Heart left ventricle (tissue), 16 donors: ENCODE measurements at regions not wholly inside any gene's neighbourhood (a gene's known extent, or its start where the extent isn't known, plus 50 kb on each side); places are given as distances from the start of the nearest gene placed in this dataset.

Experiments
- ATAC-seq, 4 donors: fragments of 200-7000 bp; cut with Tn5 transposase; one replicate each; pipeline ENCODE4 v1.9.1; 2020 to 2022; ENCODE audit warnings: moderate library complexity in 4 of 4, mild to moderate bottlenecking in 3 of 4, moderate number of reproducible peaks in 1 of 4
- DNase-seq, 5 donors: peaks; one replicate each; pipeline ENCODE4 v3.0.0-alpha.2; 2020
- H3K27ac ChIP-seq, 12 donors: fragments of 200-600 bp; sonication (generic) in 4 of 12; one replicate each; pipeline versions ENCODE4 v1.5.0 to v1.8.0; 2016 to 2022; ENCODE audit warnings: mild to moderate bottlenecking in 2 of 12
- H3K27me3 ChIP-seq, 9 donors: fragments of 200-600 bp; sonication (generic) in 2 of 9; one replicate each; pipeline versions ENCODE4 v1.5.1 to v1.8.0; 2016 to 2022; ENCODE audit warnings: mild to moderate bottlenecking in 3 of 9
- H3K36me3 ChIP-seq, 9 donors: fragments of 200-600 bp; sonication (generic) in 2 of 9; one replicate each; pipeline versions ENCODE4 v1.5.0 to v1.8.0; 2018 to 2022; ENCODE audit warnings: mild to moderate bottlenecking in 2 of 9
- H3K4me1 ChIP-seq, 12 donors: fragments of 200-600 bp; sonication (generic) in 4 of 12; one replicate each; pipeline versions ENCODE4 v1.5.0 to v1.8.0; 2016 to 2022; ENCODE audit warnings: mild to moderate bottlenecking in 3 of 12
- H3K4me3 ChIP-seq, 12 donors: fragments of 200-600 bp; sonication (generic) in 4 of 12; one replicate each; pipeline versions ENCODE4 v1.5.0 to v1.8.0; 2017 to 2022; ENCODE audit warnings: mild to moderate bottlenecking in 9 of 12, moderate library complexity in 4 of 12
- H3K9me3 ChIP-seq, 12 donors: fragments of 200-600 bp; sonication (generic) in 4 of 12; one replicate each; pipeline versions ENCODE4 v1.5.0 to v1.8.0; 2016 to 2022; ENCODE audit warnings: mild to moderate bottlenecking in 1 of 12
- CTCF ChIP-seq, 12 donors: fragments of 200-600 bp; sonication (generic) in 4 of 12; IDR thresholded peaks; one replicate each; pipeline versions ENCODE4 v1.5.0 to v1.8.0; 2018 to 2022; ENCODE audit warnings: antibody characterized with exemption in 12 of 12, mild to moderate bottlenecking in 5 of 12
- POLR2A ChIP-seq, 2 donors: fragments of 450-650 bp; IDR thresholded peaks; one replicate each; pipeline ENCODE4 v1.6.1; 2017; ENCODE audit warnings: antibody characterized with exemption in 2 of 2, mild to moderate bottlenecking in 2 of 2, moderate library complexity in 2 of 2
- WGBS, 4 donors: extraction: QIAGEN DNeasy Blood & Tissue Kit in 2 of 4; methylation state at CpG; one replicate each; pipeline versions ENCODE4 v1.1.5 to v1.1.7; 2013 to 2018; 5-methylcytosine and 5-hydroxymethylcytosine counted together
- intact Hi-C, 10 donors: fragments of 100-400 bp; cut with DNase I; formaldehyde crosslinking; loops; one replicate each; pipeline versions ENCODE4 v1.11.1 to v1.14.2; 2022
- donor health status: ischemic (EF 13 %, LVEDD 7.1; RV severe dilation, severe dysfunction).
- donor health status: healthy with polysubstance abuse.
- donor health status: DM: no; HTN: yes; CAD: no.
- donor health status: DM: no; HTN: no; CAD: no.
- donor health status: ischemic (EF 25% LVEDD 6.9; RV normal size, moderate dysfunction).
- donor health status: ischemic (EF 25% LVEDD 5.7; RV mildly dilated, moderate dysfunction).
- donor health status: healthy.
- donor health status: DM: yes; HTN: yes; CAD: no.
- donor health status: ischemic (EF 35%, LVEDD 5.7; RV mildly dilated, moderate dysfunction).
- donor health status: nonischemic (EF 11% LVEDD 7.7; RV severe dilation, severe dysfunction).
- donor health status: DM: yes; HTN: yes; CAD: no.
- donor health status: PGD.
- donor health status: ischemic (EF 29% LVEDD 5.4; RV normal size, mild dysfunction).
- donor health status: nonischemic (EF 23%, LVEDD 6.1; RV moderate dilation, normal function).

GRCh38 chr5:3009605-3010004 lies 258.1 kb upstream of the IRX2 start:
- no peak overlapping the region for H3K4me3 ChIP-seq
- WGBS, 4 donors = 73 to 82% (median 77%) methylated on average over 6 of the region's 6 CpGs
- intact Hi-C loops = no loop called here
- DNase-seq (no peak), ATAC-seq (no peak)
- TF ChIP-seq POLR2A (IDR thresholded peaks at IDR 0.05) = no peak
- no peak for TF ChIP-seq CTCF (IDR thresholded peaks at IDR 0.05)
- no peaks in the 10 kb centered on the region for H3K27me3 ChIP-seq
- H3K4me1 ChIP-seq = no peaks in the 10 kb centered on the region
- H3K9me3 ChIP-seq = no peaks in the 10 kb centered on the region
- H3K27ac ChIP-seq = no peak overlapping the region
- no peaks in the 10 kb centered on the region for H3K36me3 ChIP-seq

- WGBS, 4 donors = 44 to 55% (median 51%) methylated on average over 3 of the region's 3 CpGs
- Histone ChIP-seq H3K27ac (no peak overlapping the region), H3K4me3 (no peak overlapping the region), H3K36me3 (no peaks in the 10 kb centered on the region), H3K4me1 (no peaks in the 10 kb centered on the region), H3K9me3 (no peaks in the 10 kb centered on the region), H3K27me3 (no peaks in the 10 kb centered on the region)
- no peak for TF ChIP-seq POLR2A (IDR thresholded peaks at IDR 0.05)
- TF ChIP-seq CTCF (IDR thresholded peaks at IDR 0.05) = no peak
- intact Hi-C loops = no loop called here
- DNase-seq = no peak
- no peak for ATAC-seq
Measured at GRCh38 chr5:3007577-3007976, 256.1 kb upstream of the IRX2 start.

- H3K9me3 ChIP-seq = peaks cover 0 to 2% (median 0%) of the 10 kb centered on the region in 12 donors
- H3K27me3 ChIP-seq = no peaks in the 10 kb centered on the region
- H3K4me1 ChIP-seq = no peaks in the 10 kb centered on the region
- no peaks in the 10 kb centered on the region for H3K36me3 ChIP-seq
- ATAC-seq (no peak), DNase-seq (no peak)
- H3K4me3 ChIP-seq = no peak overlapping the region
- WGBS, 4 donors = 73 to 86% (median 79%) methylated on average over 10 to 11 of the region's 11 CpGs
- TF ChIP-seq POLR2A (IDR thresholded peaks at IDR 0.05) = no peak
- TF ChIP-seq CTCF (IDR thresholded peaks at IDR 0.05) = no peak
- no peak overlapping the region for H3K27ac ChIP-seq
- intact Hi-C loops = no loop called here
Measured at GRCh38 chr5:3006961-3007551, 255.6 kb upstream of the IRX2 start.

GRCh38 chr5:3006526-3006925 lies 255.0 kb upstream of the IRX2 start:
- intact Hi-C loops = no loop called here
- no peaks in the 10 kb centered on the region for H3K27me3 ChIP-seq
- H3K27ac ChIP-seq = no peak overlapping the region
- ATAC-seq (no peak), DNase-seq (no peak)
- H3K4me3 ChIP-seq = no peak overlapping the region
- WGBS, 4 donors = 72 to 87% (median 83%) methylated on average over 7 of the region's 7 CpGs
- H3K4me1 ChIP-seq = no peaks in the 10 kb centered on the region
- no peaks in the 10 kb centered on the region for H3K36me3 ChIP-seq
- H3K9me3 ChIP-seq = peaks cover 0 to 7% (median 0%) of the 10 kb centered on the region in 12 donors
- TF ChIP-seq POLR2A (IDR thresholded peaks at IDR 0.05) (no peak), CTCF (IDR thresholded peaks at IDR 0.05) (no peak)
